ENCODE measurements at regions not wholly inside any gene's neighbourhood (a gene's known extent, or its start where the extent isn't known, plus 50 kb on each side); places are given as distances from the start of the nearest gene placed in this dataset.
"Not testable (repeated sequence)": the region's sequence is repeated elsewhere in the genome, so short reads cannot be mapped to it uniquely, and the experiment has no call there.

DNA sequence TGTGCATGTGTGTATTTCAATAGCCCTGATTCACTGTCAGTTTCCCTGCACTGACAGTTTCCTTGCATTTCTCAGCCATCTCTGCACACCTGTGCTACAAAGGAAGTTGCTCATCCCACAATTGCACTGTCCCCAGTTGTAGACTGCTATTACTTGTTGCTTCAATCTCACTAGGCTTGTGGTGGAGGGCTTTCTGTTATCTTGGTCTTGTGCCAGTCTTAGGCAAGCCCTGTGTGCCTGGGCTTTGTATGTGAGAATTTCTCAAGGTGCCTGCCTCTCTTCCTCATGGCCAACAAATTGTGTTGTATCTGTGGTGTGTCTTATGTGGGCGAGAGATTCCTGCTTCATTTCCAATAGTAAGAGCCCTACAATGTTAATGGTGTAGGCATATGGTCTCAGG, 467.4 kb downstream of the GRIA2 start:
- Histone ChIP-seq H3F3A (ENCODE audit: control insufficient read depth, insufficient read depth) (no peaks in the 10 kb centered on the region), H3K4me3 (ENCODE audit: low read length) (no peak overlapping the region)

GRCh38 chr4:157679326-157679725, 458.8 kb downstream of the GRIA2 start:
- H4K20me1 ChIP-seq (ENCODE audit: control insufficient read depth, insufficient read depth, low read depth, low read length); H3K27ac ChIP-seq (ENCODE audit: low read depth, low read length); H3K9me2 ChIP-seq (replicated peaks; ENCODE audit: control insufficient read depth, low read length); H3F3A ChIP-seq (ENCODE audit: control insufficient read depth, insufficient read depth); H3K4me2 ChIP-seq (ENCODE audit: low read length); H3K9me3 ChIP-seq (ENCODE audit: control insufficient read depth, insufficient read depth, low read length); H3K4me1 ChIP-seq (ENCODE audit: control insufficient read depth, low read length); H3K4me3 ChIP-seq (ENCODE audit: low read length); H3K79me2 ChIP-seq (ENCODE audit: control insufficient read depth, low read length); H3K36me3 ChIP-seq (ENCODE audit: control insufficient read depth, low read length); H3K27me3 ChIP-seq (ENCODE audit: control insufficient read depth, low read length): not testable (repeated sequence)

More for the DNA sequence above, 467.4 kb downstream of the GRIA2 start:
- H3K4me1 ChIP-seq (ENCODE audit: control insufficient read depth, low read length), result no peaks in the 10 kb centered on the region
- no peaks in the 10 kb centered on the region for H3K79me2 ChIP-seq (ENCODE audit: control insufficient read depth, low read length)
- H3K9me3 ChIP-seq (ENCODE audit: control insufficient read depth, insufficient read depth, low read length), result no peaks in the 10 kb centered on the region
- H3K27ac ChIP-seq (ENCODE audit: low read depth, low read length), result no peak overlapping the region
- H3K36me3 ChIP-seq (ENCODE audit: control insufficient read depth, low read length), result no peaks in the 10 kb centered on the region
- H4K20me1 ChIP-seq (ENCODE audit: control insufficient read depth, insufficient read depth, low read depth, low read length), result no peaks in the 10 kb centered on the region
- TF ChIP-seq EZH2phosphoT487 (IDR thresholded peaks at IDR 0.05; ENCODE audit: borderline replicate concordance, low read length), result no peak
- TF ChIP-seq, protein P1, sequence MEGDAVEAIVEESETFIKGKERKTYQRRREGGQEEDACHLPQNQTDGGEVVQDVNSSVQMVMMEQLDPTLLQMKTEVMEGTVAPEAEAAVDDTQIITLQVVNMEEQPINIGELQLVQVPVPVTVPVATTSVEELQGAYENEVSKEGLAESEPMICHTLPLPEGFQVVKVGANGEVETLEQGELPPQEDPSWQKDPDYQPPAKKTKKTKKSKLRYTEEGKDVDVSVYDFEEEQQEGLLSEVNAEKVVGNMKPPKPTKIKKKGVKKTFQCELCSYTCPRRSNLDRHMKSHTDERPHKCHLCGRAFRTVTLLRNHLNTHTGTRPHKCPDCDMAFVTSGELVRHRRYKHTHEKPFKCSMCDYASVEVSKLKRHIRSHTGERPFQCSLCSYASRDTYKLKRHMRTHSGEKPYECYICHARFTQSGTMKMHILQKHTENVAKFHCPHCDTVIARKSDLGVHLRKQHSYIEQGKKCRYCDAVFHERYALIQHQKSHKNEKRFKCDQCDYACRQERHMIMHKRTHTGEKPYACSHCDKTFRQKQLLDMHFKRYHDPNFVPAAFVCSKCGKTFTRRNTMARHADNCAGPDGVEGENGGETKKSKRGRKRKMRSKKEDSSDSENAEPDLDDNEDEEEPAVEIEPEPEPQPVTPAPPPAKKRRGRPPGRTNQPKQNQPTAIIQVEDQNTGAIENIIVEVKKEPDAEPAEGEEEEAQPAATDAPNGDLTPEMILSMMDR (IDR thresholded peaks at IDR 0.05; ENCODE audit: low read depth, low read length, poor library complexity, severe bottlenecking), result no peak
- H3K9me2 ChIP-seq (replicated peaks; ENCODE audit: control insufficient read depth, low read length), result no peaks in the 10 kb centered on the region
- no peak overlapping the region for H3K4me2 ChIP-seq (ENCODE audit: low read length)
- H3K27me3 ChIP-seq (ENCODE audit: control insufficient read depth, low read length), result no peaks in the 10 kb centered on the region

GRCh38 chr4:157678478-157678877, 457.9 kb downstream of the GRIA2 start:
- Histone ChIP-seq H3K4me2 (ENCODE audit: low read length) (no peak overlapping the region), H3K9me2 (replicated peaks; ENCODE audit: control insufficient read depth, low read length) (no peaks in the 10 kb centered on the region), H3K4me1 (ENCODE audit: control insufficient read depth, low read length) (no peaks in the 10 kb centered on the region), H3K27me3 (ENCODE audit: control insufficient read depth, low read length) (no peaks in the 10 kb centered on the region), H3K4me3 (ENCODE audit: low read length) (no peak overlapping the region), H3K79me2 (ENCODE audit: control insufficient read depth, low read length) (no peaks in the 10 kb centered on the region), H3K36me3 (ENCODE audit: control insufficient read depth, low read length) (no peaks in the 10 kb centered on the region), H3K27ac (ENCODE audit: low read depth, low read length) (no peak overlapping the region), H3F3A (ENCODE audit: control insufficient read depth, insufficient read depth) (no peaks in the 10 kb centered on the region), H4K20me1 (ENCODE audit: control insufficient read depth, insufficient read depth, low read depth, low read length) (no peaks in the 10 kb centered on the region), H3K9me3 (ENCODE audit: control insufficient read depth, insufficient read depth, low read length) (no peaks in the 10 kb centered on the region)
- TF ChIP-seq, protein P1 (IDR thresholded peaks at IDR 0.05; ENCODE audit: low read depth, low read length, poor library complexity, severe bottlenecking), result no peak
- TF ChIP-seq EZH2phosphoT487 (IDR thresholded peaks at IDR 0.05; ENCODE audit: borderline replicate concordance, low read length), result no peak

DNA sequence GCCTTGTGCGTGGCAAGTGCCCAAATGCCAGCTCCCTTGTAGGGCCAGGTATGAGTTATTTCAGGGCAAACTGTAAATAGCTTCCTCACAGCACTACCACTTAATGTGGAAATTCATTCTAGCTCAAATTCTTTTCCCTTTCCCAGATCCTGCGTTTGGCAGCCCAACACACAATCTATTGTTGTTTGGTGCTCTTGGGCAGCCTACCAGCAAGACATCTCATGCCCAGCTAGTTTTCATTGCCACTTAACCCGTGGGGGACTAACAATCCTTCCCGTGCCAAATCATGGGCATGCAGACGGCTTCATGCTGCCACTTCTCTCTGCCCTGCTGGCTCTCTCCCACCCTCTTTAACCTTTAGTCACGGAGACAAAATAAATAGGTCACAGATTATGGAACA, 454.2 kb downstream of the GRIA2 start:
- no peaks in the 10 kb centered on the region for H3K9me2 ChIP-seq (replicated peaks; ENCODE audit: control insufficient read depth, low read length)
- no peaks in the 10 kb centered on the region for H3K36me3 ChIP-seq (ENCODE audit: control insufficient read depth, low read length)
- H3K27me3 ChIP-seq (ENCODE audit: control insufficient read depth, low read length), result no peaks in the 10 kb centered on the region
- no peaks in the 10 kb centered on the region for H3F3A ChIP-seq (ENCODE audit: control insufficient read depth, insufficient read depth)
- no peak overlapping the region for H3K4me3 ChIP-seq (ENCODE audit: low read length)
- H3K9me3 ChIP-seq (ENCODE audit: control insufficient read depth, insufficient read depth, low read length), result no peaks in the 10 kb centered on the region
- no peak overlapping the region for H3K4me2 ChIP-seq (ENCODE audit: low read length)
- TF ChIP-seq, protein P1 (IDR thresholded peaks at IDR 0.05; ENCODE audit: low read depth, low read length, poor library complexity, severe bottlenecking), result no peak
- no peak for TF ChIP-seq EZH2phosphoT487 (IDR thresholded peaks at IDR 0.05; ENCODE audit: borderline replicate concordance, low read length)
- no peaks in the 10 kb centered on the region for H3K79me2 ChIP-seq (ENCODE audit: control insufficient read depth, low read length)
- no peak overlapping the region for H3K27ac ChIP-seq (ENCODE audit: low read depth, low read length)
- no peaks in the 10 kb centered on the region for H4K20me1 ChIP-seq (ENCODE audit: control insufficient read depth, insufficient read depth, low read depth, low read length)
- H3K4me1 ChIP-seq (ENCODE audit: control insufficient read depth, low read length), result no peaks in the 10 kb centered on the region

All from DOHH2 (cell line).